GM12864 (cell line): ENCODE measurements at regions not wholly inside any gene's neighbourhood (a gene's known extent, or its start where the extent isn't known, plus 50 kb on each side); places are given as distances from the start of the nearest gene placed in this dataset.

Source experiments
- DNase-seq: peaks from one replicate; pipeline ENCODE4 v3.0.0-alpha.2; 2011; ENCODE audit warnings: low read depth
- H3K4me3 ChIP-seq: 2 replicates; pipeline ENCODE4 v1.5.1; 2011; ENCODE audit warnings: mild to moderate bottlenecking, low read depth, low read length, control low read depth
- CTCF ChIP-seq: IDR thresholded peaks from 2 replicates; pipeline ENCODE4 v1.5.1; 2011; ENCODE audit warnings: low read depth, mild to moderate bottlenecking, moderate library complexity, low read length, control low read depth, inconsistent platforms; ENCODE audit errors: missing control alignments

GRCh38 chr1:37134599-37134998 lies 100.3 kb upstream of the GRIK3 start:
- DNase-seq: no peak
- TF ChIP-seq CTCF: no peak
- H3K4me3 ChIP-seq: no peak overlapping the region

- no peak for TF ChIP-seq CTCF
- DNase-seq: no peak
- H3K4me3 ChIP-seq: no peak overlapping the region
These were observed 100.7 kb upstream of the GRIK3 start for GRCh38 chr1:37135032-37135431.

GRCh38 chr1:37137014-37137413 lies 102.7 kb upstream of the GRIK3 start:
- no peak overlapping the region for H3K4me3 ChIP-seq
- no peak for DNase-seq
- TF ChIP-seq CTCF: no peak

GRCh38 chr1:37137601-37138000 lies 103.3 kb upstream of the GRIK3 start:
- TF ChIP-seq CTCF: no peak
- no peak overlapping the region for H3K4me3 ChIP-seq
- no peak for DNase-seq

GRCh38 chr1:37143800-37144199 lies 109.5 kb upstream of the GRIK3 start:
- H3K4me3 ChIP-seq: no peak overlapping the region
- TF ChIP-seq CTCF: no peak
- DNase-seq: no peak

- no peak for TF ChIP-seq CTCF
- no peak for DNase-seq
- no peak overlapping the region for H3K4me3 ChIP-seq
These were observed 111.8 kb upstream of the GRIK3 start for GRCh38 chr1:37146071-37146470.

- no peak for TF ChIP-seq CTCF
- H3K4me3 ChIP-seq: no peak overlapping the region
- no peak for DNase-seq
These were observed 113.1 kb upstream of the GRIK3 start for GRCh38 chr1:37147392-37147831.
